ENCODE measurements at regions not wholly inside any gene's neighbourhood (a gene's known extent, or its start where the extent isn't known, plus 50 kb on each side); places are given as distances from the start of the nearest gene placed in this dataset.
"Not testable (repeated sequence)": the region's sequence is repeated elsewhere in the genome, so short reads cannot be mapped to it uniquely, and the experiment has no call there.

DNA sequence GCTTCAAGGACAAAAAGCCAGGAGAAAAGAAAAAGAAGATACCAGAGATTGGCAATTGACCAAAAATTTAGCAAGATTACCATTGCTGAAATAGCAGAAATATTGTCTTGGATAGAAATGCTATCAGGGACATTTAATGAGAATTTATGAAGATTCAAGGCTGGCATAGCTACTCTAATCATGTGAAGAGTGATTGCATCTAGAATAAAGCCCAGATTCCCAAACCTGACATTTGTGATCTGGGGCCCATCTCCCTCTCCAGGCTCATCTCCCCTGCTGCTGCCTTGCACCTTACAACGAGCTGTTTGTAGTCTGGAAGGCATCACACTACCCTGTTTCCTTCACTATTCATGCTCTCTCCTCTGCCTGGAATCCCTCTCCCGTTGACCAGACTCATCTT is 114.5 kb downstream of the C9orf152 start:
- H3K4me3 ChIP-seq (ENCODE audit: extremely low read depth, insufficient read depth, low read length, poor library complexity, severe bottlenecking), result no peak overlapping the region

DNA sequence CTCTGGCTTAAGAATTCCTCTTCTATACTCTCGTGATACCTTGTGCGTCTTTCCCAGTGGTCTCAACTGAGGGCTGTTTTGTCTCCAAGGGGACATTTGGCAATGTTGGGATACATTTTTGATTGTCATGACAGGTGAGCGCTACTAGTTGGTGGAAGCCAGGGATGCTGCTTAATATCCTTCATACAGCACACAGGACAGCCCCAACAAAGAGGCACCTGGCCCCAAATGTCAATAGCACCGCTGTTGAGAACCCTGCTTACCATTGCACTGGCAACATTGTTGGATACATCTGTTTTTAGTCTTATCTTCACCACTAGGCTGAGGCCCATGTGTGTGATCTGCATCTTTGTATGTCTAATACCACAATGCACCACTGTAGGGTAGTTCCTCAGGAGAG is 114.1 kb downstream of the C9orf152 start:
- 80 to 100% methylated on average over 1 to 2 of the region's 4 CpGs for WGBS, 2 experiments (ENCODE audit: insufficient coverage in 2 of 2)
- Histone ChIP-seq H3K9me3 (ENCODE audit: control insufficient read depth, low read length) (no peaks in the 10 kb centered on the region), H3K36me3 (ENCODE audit: control insufficient read depth, insufficient read depth, low read length) (peaks cover 7% of the 10 kb centered on the region), H3K4me3 (ENCODE audit: extremely low read depth, insufficient read depth, low read length, poor library complexity, severe bottlenecking) (no peak overlapping the region), H3K27ac (ENCODE audit: low read depth, low read length, severe bottlenecking) (peak overlapping the region; percentile 36), H3K4me1 (ENCODE audit: control insufficient read depth, insufficient read depth, low read length, poor library complexity, severe bottlenecking) (peaks cover 17% of the 10 kb centered on the region)

More for the DNA sequence above, 114.5 kb downstream of the C9orf152 start:
- Histone ChIP-seq H3K9me3 (ENCODE audit: control insufficient read depth, low read length) (no peaks in the 10 kb centered on the region), H3K27ac (ENCODE audit: low read depth, low read length, severe bottlenecking) (no peak overlapping the region), H3K4me1 (ENCODE audit: control insufficient read depth, insufficient read depth, low read length, poor library complexity, severe bottlenecking) (peaks cover 17% of the 10 kb centered on the region), H3K36me3 (ENCODE audit: control insufficient read depth, insufficient read depth, low read length) (peaks cover 7% of the 10 kb centered on the region)
- 61 to 73% methylated on average over 2 of the region's 2 CpGs for WGBS, 2 experiments (ENCODE audit: insufficient coverage in 2 of 2)

DNA sequence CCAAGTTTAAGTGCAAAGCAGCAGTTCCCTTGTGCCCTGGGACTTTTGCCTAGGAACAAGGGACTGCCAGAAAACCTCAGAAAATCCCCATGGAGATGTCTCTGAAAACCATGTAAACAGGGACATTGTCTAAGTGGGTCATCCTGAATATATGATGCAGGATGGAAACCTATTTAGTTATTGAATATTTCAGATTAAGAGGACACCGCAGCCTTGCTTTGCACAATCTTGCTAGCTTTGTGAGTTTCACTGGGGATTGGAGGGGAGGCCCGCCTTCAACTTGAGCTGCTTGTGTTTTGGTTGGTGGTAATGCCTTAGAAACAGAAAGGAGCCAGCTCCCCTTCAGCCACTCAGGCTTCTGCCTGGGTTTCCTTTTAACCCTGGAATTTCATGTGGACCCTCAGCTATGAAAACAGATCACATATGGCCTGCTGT is 112.8 kb downstream of the C9orf152 start:
- H3K36me3 ChIP-seq (ENCODE audit: control insufficient read depth, insufficient read depth, low read length), result peaks cover 3% of the 10 kb centered on the region
- H3K4me3 ChIP-seq (ENCODE audit: extremely low read depth, insufficient read depth, low read length, poor library complexity, severe bottlenecking), result no peak overlapping the region
- H3K9me3 ChIP-seq (ENCODE audit: control insufficient read depth, low read length), result no peaks in the 10 kb centered on the region
- no peak overlapping the region for H3K27ac ChIP-seq (ENCODE audit: low read depth, low read length, severe bottlenecking)
- peaks cover 23% of the 10 kb centered on the region for H3K4me1 ChIP-seq (ENCODE audit: control insufficient read depth, insufficient read depth, low read length, poor library complexity, severe bottlenecking)
- 83 to 90% methylated on average over 2 of the region's 2 CpGs for WGBS, 2 experiments (ENCODE audit: insufficient coverage in 2 of 2)

DNA sequence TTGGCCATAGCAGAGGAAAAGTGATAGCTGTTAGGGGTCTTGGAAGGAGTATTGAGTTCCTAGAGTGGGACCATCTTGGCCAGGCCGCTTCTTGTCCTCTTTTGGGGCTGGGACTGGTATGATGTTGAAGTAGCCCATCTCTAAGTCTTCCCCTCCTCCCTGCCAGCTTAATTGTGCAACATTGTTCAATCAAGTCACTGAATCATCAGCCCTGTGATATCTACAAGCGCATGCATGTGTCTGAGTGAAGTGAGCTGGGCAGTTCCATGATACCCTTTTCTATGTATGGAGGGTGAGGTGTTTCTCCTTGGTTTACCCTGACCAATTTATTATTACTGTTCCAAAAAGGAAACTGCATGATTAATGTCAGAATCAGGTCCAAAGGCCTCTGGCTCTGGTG is 112.2 kb downstream of the C9orf152 start:
- Histone ChIP-seq H3K27ac (ENCODE audit: low read depth, low read length, severe bottlenecking) (no peak overlapping the region), H3K36me3 (ENCODE audit: control insufficient read depth, insufficient read depth, low read length) (no peaks in the 10 kb centered on the region), H3K4me3 (ENCODE audit: extremely low read depth, insufficient read depth, low read length, poor library complexity, severe bottlenecking) (no peak overlapping the region), H3K9me3 (ENCODE audit: control insufficient read depth, low read length) (no peaks in the 10 kb centered on the region), H3K4me1 (ENCODE audit: control insufficient read depth, insufficient read depth, low read length, poor library complexity, severe bottlenecking) (peaks cover 23% of the 10 kb centered on the region)
- 100% methylated on average over 1 of the region's 2 CpGs; no CpG with 5 or more reads in 1 of the 2 experiments for WGBS, 2 experiments (ENCODE audit: insufficient coverage in 2 of 2)

DNA sequence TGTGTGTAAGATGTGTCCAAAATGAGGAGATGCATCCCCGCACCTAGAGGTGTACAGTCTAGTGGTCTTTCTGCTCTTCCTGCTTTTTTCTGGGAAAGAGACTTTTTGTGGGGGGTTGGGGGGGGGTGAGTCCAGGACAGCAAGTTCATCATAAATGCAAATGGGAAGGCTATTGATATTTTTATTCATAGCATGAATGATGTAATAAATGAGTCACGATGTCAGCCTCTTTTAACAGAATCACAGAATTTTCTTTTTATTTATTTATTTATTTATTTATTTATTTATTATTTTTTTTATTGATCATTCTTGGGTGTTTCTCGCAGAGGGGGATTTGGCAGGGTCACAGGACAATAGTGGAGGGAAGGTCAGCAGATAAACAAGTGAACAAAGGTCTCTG is 111.3 kb downstream of the C9orf152 start:
- H3K4me1 ChIP-seq (ENCODE audit: control insufficient read depth, insufficient read depth, low read length, poor library complexity, severe bottlenecking), result peaks cover 23% of the 10 kb centered on the region
- not testable (repeated sequence) for H3K36me3 ChIP-seq (ENCODE audit: control insufficient read depth, insufficient read depth, low read length); H3K27ac ChIP-seq (ENCODE audit: low read depth, low read length, severe bottlenecking); H3K9me3 ChIP-seq (ENCODE audit: control insufficient read depth, low read length); H3K4me3 ChIP-seq (ENCODE audit: extremely low read depth, insufficient read depth, low read length, poor library complexity, severe bottlenecking)
- WGBS, 2 experiments (ENCODE audit: insufficient coverage in 2 of 2), result 100% methylated on average over 1 of the region's 3 CpGs

DNA sequence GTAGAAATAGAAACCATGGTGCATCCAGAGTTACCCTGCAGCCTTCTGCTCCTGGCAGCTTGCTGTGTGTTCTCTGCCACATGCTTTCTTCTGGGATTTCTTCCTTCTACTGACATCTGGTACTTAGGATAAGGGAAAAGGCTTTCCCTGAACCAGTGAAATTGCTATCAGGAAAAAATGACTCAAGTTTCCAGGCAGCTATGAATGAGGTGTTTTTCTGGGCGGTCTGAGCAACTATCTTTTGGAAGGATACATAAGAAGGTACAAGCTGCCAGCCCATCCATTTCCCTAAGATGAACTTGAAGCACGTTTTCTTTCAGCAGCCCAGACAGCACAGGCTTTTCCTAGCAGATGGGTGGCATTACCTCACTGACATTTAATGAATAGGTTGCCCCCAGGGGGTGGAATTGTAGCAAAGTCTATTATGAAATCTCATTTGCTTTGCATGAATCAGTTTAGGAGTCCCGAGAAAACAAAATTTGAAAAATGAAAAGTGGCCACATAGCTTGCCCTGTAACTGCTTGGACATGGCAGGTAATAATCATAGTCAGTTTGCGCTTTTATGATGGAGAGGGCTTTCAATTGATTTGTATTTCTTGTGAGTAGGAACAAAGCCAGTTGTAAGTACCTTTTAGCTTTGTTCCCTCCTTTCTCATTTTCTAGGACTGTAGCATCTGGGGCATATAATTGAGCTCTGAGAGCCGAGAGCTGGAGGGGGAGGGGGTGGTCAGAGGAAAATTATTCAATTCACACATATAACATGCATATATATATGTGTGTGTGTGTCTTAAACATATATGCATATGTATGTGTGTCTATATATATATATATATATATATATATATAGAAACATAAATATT is 108.5 kb downstream of the C9orf152 start:
- peaks cover 29% of the 10 kb centered on the region for H3K4me1 ChIP-seq (ENCODE audit: control insufficient read depth, insufficient read depth, low read length, poor library complexity, severe bottlenecking)
- H3K27ac ChIP-seq (ENCODE audit: low read depth, low read length, severe bottlenecking), result peak overlapping the region; percentile 67
- no peaks in the 10 kb centered on the region for H3K9me3 ChIP-seq (ENCODE audit: control insufficient read depth, low read length)
- WGBS, 2 experiments (ENCODE audit: insufficient coverage in 2 of 2), result 81 to 88% methylated on average over 2 to 4 of the region's 5 CpGs
- H3K36me3 ChIP-seq (ENCODE audit: control insufficient read depth, insufficient read depth, low read length), result no peaks in the 10 kb centered on the region
- H3K4me3 ChIP-seq (ENCODE audit: extremely low read depth, insufficient read depth, low read length, poor library complexity, severe bottlenecking), result no peak overlapping the region

DNA sequence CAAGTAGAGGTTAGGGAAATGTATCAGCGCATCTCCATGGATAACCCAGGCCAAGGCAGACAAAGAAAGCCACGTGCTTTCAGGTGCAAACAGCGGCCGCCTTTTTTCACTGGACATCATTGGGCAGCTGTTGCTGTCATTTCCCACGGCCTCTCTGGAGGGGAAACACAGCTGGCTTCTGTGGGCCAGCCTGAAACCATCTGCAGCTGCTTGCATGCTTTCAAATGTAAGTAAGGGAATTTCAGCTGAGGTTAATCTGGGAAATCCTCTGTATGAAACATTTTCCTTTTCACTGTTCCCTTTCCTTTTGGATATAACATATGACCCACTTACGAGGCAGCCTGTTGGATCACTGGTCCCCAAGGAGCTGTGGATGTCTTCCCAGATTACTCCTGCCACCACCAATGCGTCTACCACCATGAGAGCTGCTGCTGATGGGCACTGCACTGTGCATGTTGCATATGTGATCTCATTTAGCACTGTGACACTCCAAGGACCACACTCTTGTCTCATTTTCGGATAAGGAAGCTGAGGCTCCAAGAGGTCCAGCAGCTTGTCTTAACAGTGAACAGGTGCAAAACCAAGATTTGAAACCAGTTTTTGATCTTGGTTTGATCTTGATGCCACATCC is 106.3 kb downstream of the C9orf152 start:
- H3K4me1 ChIP-seq (ENCODE audit: control insufficient read depth, insufficient read depth, low read length, poor library complexity, severe bottlenecking), result peaks cover 41% of the 10 kb centered on the region
- no peak overlapping the region for H3K4me3 ChIP-seq (ENCODE audit: extremely low read depth, insufficient read depth, low read length, poor library complexity, severe bottlenecking)
- H3K36me3 ChIP-seq (ENCODE audit: control insufficient read depth, insufficient read depth, low read length), result no peaks in the 10 kb centered on the region
- H3K27ac ChIP-seq (ENCODE audit: low read depth, low read length, severe bottlenecking), result no peak overlapping the region
- WGBS, 2 experiments (ENCODE audit: insufficient coverage in 2 of 2), result 77 to 86% methylated on average over 8 of the region's 8 CpGs
- H3K9me3 ChIP-seq (ENCODE audit: control insufficient read depth, low read length), result no peaks in the 10 kb centered on the region

DNA sequence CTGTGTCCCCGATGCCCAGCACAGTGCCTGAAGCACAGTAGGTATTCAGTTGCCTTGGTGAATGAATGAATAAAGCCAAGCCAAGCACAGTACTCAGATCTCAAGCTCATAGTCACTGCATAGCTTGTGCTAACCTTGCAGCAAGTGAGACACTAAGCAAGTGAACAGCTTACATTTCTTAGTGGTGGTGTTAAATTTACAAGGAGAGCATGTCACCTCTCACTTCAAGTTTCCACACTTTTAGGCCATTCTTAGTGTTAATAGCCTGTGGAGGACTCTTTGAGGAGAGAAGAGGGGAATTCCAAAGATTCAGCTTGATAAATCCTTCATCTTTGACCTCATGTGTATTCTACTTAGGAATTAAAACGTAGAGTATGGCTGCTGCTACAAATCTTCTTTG is 104.7 kb downstream of the C9orf152 start:
- Histone ChIP-seq H3K4me1 (ENCODE audit: control insufficient read depth, insufficient read depth, low read length, poor library complexity, severe bottlenecking) (peaks cover 45% of the 10 kb centered on the region), H3K36me3 (ENCODE audit: control insufficient read depth, insufficient read depth, low read length) (no peaks in the 10 kb centered on the region), H3K4me3 (ENCODE audit: extremely low read depth, insufficient read depth, low read length, poor library complexity, severe bottlenecking) (no peak overlapping the region), H3K27ac (ENCODE audit: low read depth, low read length, severe bottlenecking) (no peak overlapping the region), H3K9me3 (ENCODE audit: control insufficient read depth, low read length) (no peaks in the 10 kb centered on the region)
- 92 to 100% methylated on average over 1 to 2 of the region's 2 CpGs for WGBS, 2 experiments (ENCODE audit: insufficient coverage in 2 of 2)

DNA sequence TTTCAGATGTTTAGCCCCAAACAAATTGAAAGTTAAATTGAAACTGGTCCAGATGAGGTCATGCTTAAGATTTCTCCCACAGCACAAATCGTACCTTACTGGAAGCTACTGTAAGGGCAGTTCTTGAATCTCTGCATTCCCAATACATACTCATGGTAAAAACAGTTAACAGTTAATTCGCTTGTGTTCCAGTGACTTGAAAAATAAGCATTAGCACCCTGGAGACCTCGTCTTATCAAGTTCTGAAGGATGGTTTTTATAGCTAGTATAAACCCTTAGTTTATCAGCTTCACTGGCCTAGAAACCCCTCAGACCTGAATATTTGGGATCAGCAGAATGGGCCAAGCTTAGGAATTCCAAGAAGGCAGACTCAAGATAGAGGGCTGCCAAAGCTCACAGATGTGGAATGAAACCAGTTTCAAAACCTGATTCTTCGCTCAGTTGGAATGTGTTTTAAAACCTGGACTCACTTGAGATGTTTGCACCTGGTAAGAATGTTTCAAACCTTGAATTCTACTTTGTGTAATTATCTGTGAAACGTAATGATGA is 103.6 kb downstream of the C9orf152 start:
- Histone ChIP-seq H3K4me3 (ENCODE audit: extremely low read depth, insufficient read depth, low read length, poor library complexity, severe bottlenecking) (no peak overlapping the region), H3K4me1 (ENCODE audit: control insufficient read depth, insufficient read depth, low read length, poor library complexity, severe bottlenecking) (peaks cover 50% of the 10 kb centered on the region), H3K36me3 (ENCODE audit: control insufficient read depth, insufficient read depth, low read length) (no peaks in the 10 kb centered on the region), H3K9me3 (ENCODE audit: control insufficient read depth, low read length) (no peaks in the 10 kb centered on the region), H3K27ac (ENCODE audit: low read depth, low read length, severe bottlenecking) (peak overlapping the region; percentile 60)
- 90 to 93% methylated on average over 2 of the region's 5 CpGs for WGBS, 2 experiments (ENCODE audit: insufficient coverage in 2 of 2)

DNA sequence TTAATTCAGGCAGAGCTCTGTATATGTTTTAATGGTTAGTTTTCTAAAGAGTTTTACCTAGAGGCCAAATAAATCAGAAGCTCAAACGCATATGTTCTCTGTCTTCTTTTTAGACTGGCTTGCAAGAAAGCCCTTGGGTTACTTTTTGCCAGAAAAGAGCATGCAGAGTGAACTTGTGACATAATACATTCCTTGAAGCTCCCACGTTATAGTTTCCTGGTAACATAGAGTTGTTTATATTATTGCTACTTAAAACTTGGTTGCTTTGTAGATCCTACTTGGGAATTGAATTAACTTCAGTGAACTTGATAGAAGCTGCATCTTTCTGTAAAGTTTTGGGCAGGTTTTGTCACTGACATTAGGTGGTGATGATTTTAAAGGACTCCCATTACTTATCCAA is 102.9 kb downstream of the C9orf152 start:
- no peaks in the 10 kb centered on the region for H3K9me3 ChIP-seq (ENCODE audit: control insufficient read depth, low read length)
- no peaks in the 10 kb centered on the region for H3K36me3 ChIP-seq (ENCODE audit: control insufficient read depth, insufficient read depth, low read length)
- H3K27ac ChIP-seq (ENCODE audit: low read depth, low read length, severe bottlenecking), result no peak overlapping the region
- 100% methylated on average over 1 of the region's 2 CpGs for WGBS, 2 experiments (ENCODE audit: insufficient coverage in 2 of 2)
- peaks cover 52% of the 10 kb centered on the region for H3K4me1 ChIP-seq (ENCODE audit: control insufficient read depth, insufficient read depth, low read length, poor library complexity, severe bottlenecking)
- H3K4me3 ChIP-seq (ENCODE audit: extremely low read depth, insufficient read depth, low read length, poor library complexity, severe bottlenecking), result no peak overlapping the region
